B cell (primary cell): ENCODE measurements at regions not wholly inside any gene's neighbourhood (a gene's known extent, or its start where the extent isn't known, plus 50 kb on each side); places are given as distances from the start of the nearest gene placed in this dataset.
"Not testable (repeated sequence)": the region's sequence is repeated elsewhere in the genome, so short reads cannot be mapped to it uniquely, and the experiment has no call there.

ENCODE experiments used
- ATAC-seq: fragments of 200-7000 bp; cut with Tn5 transposase; one replicate; pipeline ENCODE4 v1.10.0; 2021; ENCODE audit warnings: low read depth, mild to moderate bottlenecking, moderate number of reproducible peaks, moderate library complexity
- CTCF ChIA-PET: fragments of 350-600 bp; sonication (Branson Sonifier 250); formaldehyde crosslinking; loops from one replicate; lab custom pipeline; 2021; ENCODE audit warnings: antibody characterized with exemption, inconsistent platforms; lab: Charles Lee
- POLR2A ChIA-PET: fragments of 350-600 bp; sonication (Branson Sonifier 250); formaldehyde crosslinking; loops from one replicate; lab custom pipeline; 2021; ENCODE audit warnings: antibody characterized with exemption; lab: Charles Lee
- DNase-seq: peaks from one replicate; pipeline ENCODE4 v3.0.0; 2013
- H2AFZ ChIP-seq: 2 replicates; pipeline ENCODE4 v1.6.1; 2012; ENCODE audit warnings: mild to moderate bottlenecking, low read depth, low read length; ENCODE audit not compliant: insufficient read depth, poor library complexity, severe bottlenecking
- H3K27ac ChIP-seq, 2 donors: 1 replicate in 1 of 2; 2 replicates in 1 of 2; pipeline ENCODE4 v1.5.1; 2012 to 2013; ENCODE audit warnings: low read length in 2 of 2, mild to moderate bottlenecking in 2 of 2, moderate library complexity in 1 of 2
- H3K27me3 ChIP-seq, 4 experiments: fragments of 200-600 bp in 1 of 4; sonication (generic) in 1 of 4; replicated peaks in 1 of 4; 1 replicate in 2 of 4; 2 replicates in 2 of 4; pipeline versions ENCODE4 v1.6.1 to v1.7.0; 2013 to 2016; ENCODE audit warnings: low read length in 3 of 4, mild to moderate bottlenecking in 2 of 4, mixed read lengths in 1 of 4, moderate library complexity in 1 of 4; ENCODE audit not compliant: insufficient read depth in 4 of 4, control insufficient read depth in 3 of 4; ENCODE audit errors: control extremely low read depth in 1 of 4
- H3K36me3 ChIP-seq, 2 experiments: replicated peaks in 1 of 2; 1 replicate in 1 of 2; 2 replicates in 1 of 2; pipeline versions ENCODE4 v1.6.1 to v1.7.1; 2013; ENCODE audit warnings: low read length in 1 of 2; ENCODE audit not compliant: insufficient read depth in 2 of 2, control insufficient read depth in 1 of 2; ENCODE audit errors: control extremely low read depth in 1 of 2, extremely low read depth in 1 of 2
- H3K4me1 ChIP-seq, 2 donors: fragments of 200-600 bp in 1 of 2; sonication (generic) in 1 of 2; 1 replicate in 1 of 2; 2 replicates in 1 of 2; pipeline versions ENCODE4 v1.5.1 to v1.6.1; 2013 to 2017; ENCODE audit warnings: low read length in 2 of 2; ENCODE audit not compliant: control insufficient read depth in 2 of 2, insufficient read depth in 2 of 2
- H3K4me2 ChIP-seq: replicated peaks from 2 replicates; pipeline ENCODE3; 2012; ENCODE audit warnings: mild to moderate bottlenecking, low read depth, low read length; ENCODE audit not compliant: poor library complexity, severe bottlenecking
- H3K4me3 ChIP-seq, 5 experiments: fragments of 200-600 bp in 1 of 5; sonication (generic) in 1 of 5; 1 replicate in 3 of 5; 2 replicates in 2 of 5; pipeline versions ENCODE4 v1.5.1 to v1.7.0; 2011 to 2016; ENCODE audit warnings: low read length in 4 of 5, mild to moderate bottlenecking in 4 of 5, low read depth in 2 of 5, control low read depth in 1 of 5, moderate library complexity in 1 of 5; ENCODE audit not compliant: insufficient read depth in 1 of 5; ENCODE audit errors: control extremely low read depth in 1 of 5, extremely low read depth in 1 of 5
- H3K79me2 ChIP-seq: fragments of 200-600 bp; sonication (generic); one replicate; pipeline ENCODE4 v1.6.0; 2016; ENCODE audit warnings: low read length; ENCODE audit not compliant: control insufficient read depth, insufficient read depth
- H3K9ac ChIP-seq: fragments of 200-600 bp; sonication (generic); 2 replicates; pipeline ENCODE4 v1.6.1; 2017; ENCODE audit warnings: mild to moderate bottlenecking, low read length, moderate library complexity
- H3K9me3 ChIP-seq, 3 donors: one replicate each; pipeline versions ENCODE4 v1.6.1 to v1.7.1; 2013; ENCODE audit warnings: low read length in 2 of 3; ENCODE audit not compliant: control insufficient read depth in 2 of 3, insufficient read depth in 1 of 3; ENCODE audit errors: control extremely low read depth in 1 of 3
- H4K20me1 ChIP-seq: 2 replicates; pipeline ENCODE4 v1.6.0; 2012; ENCODE audit warnings: mild to moderate bottlenecking, low read length; ENCODE audit not compliant: insufficient read depth, control insufficient read depth, poor library complexity, severe bottlenecking
- H3K27ac Mint-ChIP-seq: one replicate; pipeline ENCODE4 v1.8.0; 2021; ENCODE audit warnings: mixed read lengths
- H3K27me3 Mint-ChIP-seq: one replicate; pipeline ENCODE4 v1.8.0; 2021; ENCODE audit warnings: mixed read lengths
- H3K4me1 Mint-ChIP-seq: one replicate; pipeline ENCODE4 v1.8.0; 2021; ENCODE audit warnings: mixed read lengths
- H3K4me3 Mint-ChIP-seq: one replicate; pipeline ENCODE4 v1.8.0; 2021; ENCODE audit warnings: mixed read lengths
- H3K9me3 Mint-ChIP-seq: one replicate; pipeline ENCODE4 v1.8.0; 2022; ENCODE audit warnings: mixed read lengths; ENCODE audit not compliant: insufficient read depth
- EZH2 ChIP-seq: IDR thresholded peaks from 2 replicates; pipeline ENCODE4 v1.6.1; 2012; ENCODE audit warnings: borderline replicate concordance, low read depth, mild to moderate bottlenecking, moderate library complexity, low read length; ENCODE audit not compliant: insufficient read depth, poor library complexity, severe bottlenecking
- WGBS: methylation state at CpG from one replicate; pipeline ENCODE4 v1.1.5; 2013; ENCODE audit warnings: missing lambda C conversion rate; ENCODE audit not compliant: insufficient coverage; 5-methylcytosine and 5-hydroxymethylcytosine counted together
- intact Hi-C: fragments of 100-400 bp; cut with micrococcal nuclease; formaldehyde crosslinking; loops from one replicate; pipeline ENCODE4 v1.10.0; 2022
- TF ChIP-seq, protein P1 (sequence below): fragments of 200-600 bp; IDR thresholded peaks from one replicate; pipeline ENCODE4 v1.8.0; 2022; ENCODE audit warnings: antibody characterized with exemption, mild to moderate bottlenecking

DNA sequence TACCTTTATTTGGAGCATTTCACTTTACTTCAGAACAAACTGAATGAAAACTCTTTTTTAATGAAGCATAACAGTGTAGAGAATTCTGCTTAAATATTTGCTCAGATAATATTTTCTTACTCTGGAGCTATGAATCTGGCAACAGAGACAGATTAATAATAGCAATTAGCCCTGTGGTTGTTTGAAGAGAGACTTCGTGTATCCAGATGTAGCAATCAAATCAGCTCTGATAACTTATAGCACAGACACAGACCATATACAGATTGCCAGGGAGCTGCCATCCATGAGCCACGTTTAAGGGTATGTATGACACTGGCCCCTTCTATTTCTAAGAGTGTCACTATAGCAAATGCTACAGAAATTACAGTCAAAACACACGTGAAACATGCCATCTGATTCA, 146.6 kb downstream of the EXOC5 start:
- Histone ChIP-seq H2AFZ (no peak overlapping the region), H3K36me3 (no peaks in the 10 kb centered on the region)
- intact Hi-C loops: no loop called here

DNA sequence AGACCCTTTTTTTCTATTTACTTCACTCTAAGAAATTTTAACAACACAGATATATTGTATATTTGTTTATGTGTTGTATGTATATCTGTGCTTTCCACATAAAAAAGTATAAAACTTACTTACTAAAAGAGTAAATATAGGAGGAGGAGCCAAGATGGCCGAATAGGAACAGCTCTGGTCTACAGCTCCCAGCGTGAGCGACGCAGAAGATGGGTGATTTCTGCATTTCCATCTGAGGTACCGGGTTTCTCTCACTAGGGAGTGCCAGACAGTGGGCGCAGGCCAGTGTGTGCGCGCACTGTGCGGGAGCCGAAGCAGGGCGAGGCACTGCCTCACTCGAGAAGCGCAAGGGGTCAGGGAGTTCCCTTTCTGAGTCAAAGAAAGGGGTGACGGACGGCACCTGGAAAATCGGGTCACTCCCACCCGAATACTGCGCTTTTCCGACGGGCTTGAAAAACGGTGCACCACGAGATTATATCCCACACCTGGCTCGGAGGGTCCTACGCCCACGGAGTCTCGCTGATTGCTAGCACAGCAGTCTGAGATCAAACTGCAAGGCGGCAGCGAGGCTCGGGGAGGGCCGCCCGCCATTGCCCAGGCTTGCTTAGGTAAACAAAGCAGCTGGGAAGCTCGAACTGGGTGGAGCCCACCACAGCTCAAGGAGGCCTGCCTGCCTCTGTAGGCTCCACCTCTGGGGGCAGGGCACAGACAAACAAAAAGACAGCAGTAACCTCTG, 156.5 kb downstream of the EXOC5 start:
- H4K20me1 ChIP-seq, H3K4me2 ChIP-seq, intact Hi-C loops: not testable (repeated sequence)

More for the DNA sequence above, 146.6 kb downstream of the EXOC5 start:
- Mint-ChIP-seq H3K4me1 (no peaks in the 10 kb centered on the region), H3K27ac (no peak overlapping the region), H3K4me3 (no peak overlapping the region), H3K27me3 (peaks cover 17% of the 10 kb centered on the region), H3K9me3 (no peaks in the 10 kb centered on the region)
- H3K4me1 ChIP-seq: no peaks in the 10 kb centered on the region
- H4K20me1 ChIP-seq: no peaks in the 10 kb centered on the region
- DNase-seq (no peak), ATAC-seq (no peak)
- ChIA-PET POLR2A (no interaction called here), CTCF (no interaction called here)
- H3K27ac ChIP-seq: no peak overlapping the region
- H3K79me2 ChIP-seq: no peaks in the 10 kb centered on the region
- WGBS: 83% methylated on average over 2 of the region's 3 CpGs
- no peaks in the 10 kb centered on the region for H3K27me3 ChIP-seq
- TF ChIP-seq EZH2: no peak
- TF ChIP-seq, protein P1, sequence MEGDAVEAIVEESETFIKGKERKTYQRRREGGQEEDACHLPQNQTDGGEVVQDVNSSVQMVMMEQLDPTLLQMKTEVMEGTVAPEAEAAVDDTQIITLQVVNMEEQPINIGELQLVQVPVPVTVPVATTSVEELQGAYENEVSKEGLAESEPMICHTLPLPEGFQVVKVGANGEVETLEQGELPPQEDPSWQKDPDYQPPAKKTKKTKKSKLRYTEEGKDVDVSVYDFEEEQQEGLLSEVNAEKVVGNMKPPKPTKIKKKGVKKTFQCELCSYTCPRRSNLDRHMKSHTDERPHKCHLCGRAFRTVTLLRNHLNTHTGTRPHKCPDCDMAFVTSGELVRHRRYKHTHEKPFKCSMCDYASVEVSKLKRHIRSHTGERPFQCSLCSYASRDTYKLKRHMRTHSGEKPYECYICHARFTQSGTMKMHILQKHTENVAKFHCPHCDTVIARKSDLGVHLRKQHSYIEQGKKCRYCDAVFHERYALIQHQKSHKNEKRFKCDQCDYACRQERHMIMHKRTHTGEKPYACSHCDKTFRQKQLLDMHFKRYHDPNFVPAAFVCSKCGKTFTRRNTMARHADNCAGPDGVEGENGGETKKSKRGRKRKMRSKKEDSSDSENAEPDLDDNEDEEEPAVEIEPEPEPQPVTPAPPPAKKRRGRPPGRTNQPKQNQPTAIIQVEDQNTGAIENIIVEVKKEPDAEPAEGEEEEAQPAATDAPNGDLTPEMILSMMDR: no peak
- no peaks in the 10 kb centered on the region for H3K9me3 ChIP-seq
- no peak overlapping the region for H3K4me3 ChIP-seq
- H3K9ac ChIP-seq: no peak overlapping the region
- H3K4me2 ChIP-seq: no peak overlapping the region

DNA sequence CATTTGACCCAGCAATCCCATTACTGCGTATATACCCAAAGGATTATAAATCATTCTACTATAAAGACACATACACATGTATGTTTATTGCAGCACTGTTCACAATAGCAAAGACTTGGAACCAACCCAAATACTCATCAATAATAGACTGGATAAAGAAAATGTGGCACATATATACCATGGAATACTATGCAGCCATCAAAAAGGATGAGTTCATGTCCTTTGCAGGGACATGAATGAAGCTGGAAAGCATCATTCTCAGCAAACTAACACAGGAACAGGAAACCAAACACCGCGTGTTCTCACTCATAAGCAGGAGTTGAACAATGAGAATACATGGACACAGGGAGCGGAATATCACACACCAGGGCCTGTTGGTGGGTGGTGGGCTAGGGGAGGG, 158.3 kb downstream of the EXOC5 start:
- H3K9ac ChIP-seq, H3K27me3 ChIP-seq, H3K4me3 ChIP-seq, H3K27me3 Mint-ChIP-seq, H3K4me1 Mint-ChIP-seq, H3K9me3 ChIP-seq, H3K27ac Mint-ChIP-seq, H3K4me2 ChIP-seq, H3K79me2 ChIP-seq, H4K20me1 ChIP-seq, H3K4me1 ChIP-seq, CTCF ChIA-PET, H3K27ac ChIP-seq, H2AFZ ChIP-seq, DNase-seq, intact Hi-C loops, H3K36me3 ChIP-seq, H3K9me3 Mint-ChIP-seq, POLR2A ChIA-PET, H3K4me3 Mint-ChIP-seq, ATAC-seq: not testable (repeated sequence)
- no CpG with 5 or more reads among the region's 4 CpGs for WGBS

More for the DNA sequence above, 156.5 kb downstream of the EXOC5 start:
- no CpG with 5 or more reads among the region's 32 CpGs for WGBS
- H3K27me3 Mint-ChIP-seq, H3K27ac Mint-ChIP-seq, H2AFZ ChIP-seq, H3K27ac ChIP-seq, H3K9ac ChIP-seq, H3K4me1 Mint-ChIP-seq, POLR2A ChIA-PET, H3K27me3 ChIP-seq, H3K4me3 Mint-ChIP-seq, CTCF ChIA-PET, H3K79me2 ChIP-seq, DNase-seq, H3K4me1 ChIP-seq, H3K36me3 ChIP-seq, H3K4me3 ChIP-seq, H3K9me3 Mint-ChIP-seq, H3K9me3 ChIP-seq, ATAC-seq: not testable (repeated sequence)
